ENCODE measurements at regions not wholly inside any gene's neighbourhood (a gene's known extent, or its start where the extent isn't known, plus 50 kb on each side); places are given as distances from the start of the nearest gene placed in this dataset.

- no peak for DNase-seq (ENCODE audit: low spot score)
- Histone ChIP-seq H3K4me1 (ENCODE audit: insufficient read depth, low read length, poor library complexity, severe bottlenecking) (no peaks in the 10 kb centered on the region), H3K4me3 (ENCODE audit: low read depth, low read length, poor library complexity, severe bottlenecking) (no peak overlapping the region)
Measured at GRCh38 chr11:80331694-80332093, 890.9 kb upstream of the TENM4 start.

GRCh38 chr11:80330264-80330663 lies 889.4 kb upstream of the TENM4 start:
- Histone ChIP-seq H3K4me1 (ENCODE audit: insufficient read depth, low read length, poor library complexity, severe bottlenecking) (no peaks in the 10 kb centered on the region), H3K9me2 (ENCODE audit: insufficient read depth, low read length) (no peaks in the 10 kb centered on the region), H3K36me3 (ENCODE audit: insufficient read depth, low read length) (no peaks in the 10 kb centered on the region), H3K79me2 (ENCODE audit: insufficient read depth, low read depth, low read length) (no peaks in the 10 kb centered on the region), H3K4me3 (ENCODE audit: low read depth, low read length, poor library complexity, severe bottlenecking) (no peak overlapping the region), H3K27ac (ENCODE audit: low read depth, low read length, poor library complexity, severe bottlenecking) (no peak overlapping the region), H2AFZ (ENCODE audit: low read length) (no peak overlapping the region), H3K9me3 (ENCODE audit: low read length) (no peaks in the 10 kb centered on the region), H3K4me2 (ENCODE audit: low read length) (no peak overlapping the region), H4K20me1 (ENCODE audit: insufficient read depth, low read length) (no peaks in the 10 kb centered on the region)
- CTCF ChIA-PET (ENCODE audit: unreplicated experiment) = no interaction called here
- no peak for TF ChIP-seq CTCF (conservative IDR thresholded peaks at IDR 0.05; ENCODE audit: low read length)
- no peak for TF ChIP-seq EZH2phosphoT487 (IDR thresholded peaks at IDR 0.05; ENCODE audit: borderline replicate concordance, low read depth, low read length)
- intact Hi-C loops (cut with micrococcal nuclease; ENCODE audit: unreplicated experiment) = no loop called here
- BruUV-seq (replicated peaks) = no TSS peak
- DNase-seq (ENCODE audit: low spot score) = no peak
- POLR2A ChIA-PET = no interaction called here

More at GRCh38 chr11:80331694-80332093, 890.9 kb upstream of the TENM4 start:
- Histone ChIP-seq H3K27ac (ENCODE audit: low read depth, low read length, poor library complexity, severe bottlenecking) (no peak overlapping the region), H2AFZ (ENCODE audit: low read length) (no peak overlapping the region), H3K4me2 (ENCODE audit: low read length) (no peak overlapping the region), H3K9me3 (ENCODE audit: low read length) (no peaks in the 10 kb centered on the region), H3K9me2 (ENCODE audit: insufficient read depth, low read length) (no peaks in the 10 kb centered on the region), H3K79me2 (ENCODE audit: insufficient read depth, low read depth, low read length) (no peaks in the 10 kb centered on the region), H4K20me1 (ENCODE audit: insufficient read depth, low read length) (no peaks in the 10 kb centered on the region), H3K36me3 (ENCODE audit: insufficient read depth, low read length) (no peaks in the 10 kb centered on the region)
- POLR2A ChIA-PET = no interaction called here
- CTCF ChIA-PET (ENCODE audit: unreplicated experiment) = no interaction called here
- intact Hi-C loops (cut with micrococcal nuclease; ENCODE audit: unreplicated experiment) = no loop called here
- TF ChIP-seq EZH2phosphoT487 (IDR thresholded peaks at IDR 0.05; ENCODE audit: borderline replicate concordance, low read depth, low read length) (no peak), CTCF (conservative IDR thresholded peaks at IDR 0.05; ENCODE audit: low read length) (no peak)
- BruUV-seq (replicated peaks) = no TSS peak

- Histone ChIP-seq H3K4me2 (ENCODE audit: low read length) (no peak overlapping the region), H3K4me1 (ENCODE audit: insufficient read depth, low read length, poor library complexity, severe bottlenecking) (no peaks in the 10 kb centered on the region), H3K36me3 (ENCODE audit: insufficient read depth, low read length) (no peaks in the 10 kb centered on the region), H3K27ac (ENCODE audit: low read depth, low read length, poor library complexity, severe bottlenecking) (no peak overlapping the region), H3K4me3 (ENCODE audit: low read depth, low read length, poor library complexity, severe bottlenecking) (no peak overlapping the region), H4K20me1 (ENCODE audit: insufficient read depth, low read length) (no peaks in the 10 kb centered on the region), H3K9me3 (ENCODE audit: low read length) (no peaks in the 10 kb centered on the region), H3K79me2 (ENCODE audit: insufficient read depth, low read depth, low read length) (no peaks in the 10 kb centered on the region), H2AFZ (ENCODE audit: low read length) (no peak overlapping the region), H3K9me2 (ENCODE audit: insufficient read depth, low read length) (no peaks in the 10 kb centered on the region)
- BruUV-seq (replicated peaks) = no TSS peak
- CTCF ChIA-PET (ENCODE audit: unreplicated experiment) = no interaction called here
- TF ChIP-seq EZH2phosphoT487 (IDR thresholded peaks at IDR 0.05; ENCODE audit: borderline replicate concordance, low read depth, low read length) (no peak), CTCF (conservative IDR thresholded peaks at IDR 0.05; ENCODE audit: low read length) (no peak)
- POLR2A ChIA-PET = interaction anchor here (0.6 kb wide), 1 partner anchor 1157 kb away, joined by 3 read pairs; no protein-coding TSS in a partner anchor
- intact Hi-C loops (cut with micrococcal nuclease; ENCODE audit: unreplicated experiment) = no loop called here
- DNase-seq (ENCODE audit: low spot score) = no peak
Measured at GRCh38 chr11:80328774-80329173, 887.9 kb upstream of the TENM4 start.
